Mesothelial cell of epicardium (in vitro differentiated cells): ENCODE measurements at regions not wholly inside any gene's neighbourhood (a gene's known extent, or its start where the extent isn't known, plus 50 kb on each side); places are given as distances from the start of the nearest gene placed in this dataset.

Experiments used
- DNase-seq, 2 experiments: peaks; one replicate each; pipeline ENCODE4 v3.0.0; 2021; ENCODE audit warnings: low spot score in 2 of 2; ENCODE audit not compliant: unreplicated experiment in 2 of 2
- H3K27ac Mint-ChIP-seq: 2 replicates; pipeline ENCODE4 v1.8.0; 2021; ENCODE audit warnings: mixed read lengths
- H3K27me3 Mint-ChIP-seq: 2 replicates; pipeline ENCODE4 v1.8.0; 2021; ENCODE audit warnings: low read depth, mixed read lengths
- H3K36me3 Mint-ChIP-seq: 2 replicates; pipeline ENCODE4 v1.8.0; 2021; ENCODE audit warnings: mixed read lengths
- H3K4me1 Mint-ChIP-seq: 2 replicates; pipeline ENCODE4 v1.8.0; 2021; ENCODE audit warnings: mixed read lengths
- H3K4me3 Mint-ChIP-seq: 2 replicates; pipeline ENCODE4 v1.8.0; 2021; ENCODE audit warnings: mild to moderate bottlenecking, moderate library complexity, mixed read lengths
- H3K9me3 Mint-ChIP-seq: 2 replicates; pipeline ENCODE4 v1.8.0; 2021; ENCODE audit warnings: mixed read lengths
- CTCF ChIP-seq: fragments of 200-600 bp; sonication (generic); IDR thresholded peaks from one replicate; pipeline ENCODE4 v1.5.0; 2021; ENCODE audit warnings: antibody characterized with exemption; ENCODE audit not compliant: unreplicated experiment

GRCh38 chr11:34758262-34758661, 137.4 kb downstream of the EHF start:
- Mint-ChIP-seq H3K4me3 (no peak overlapping the region), H3K36me3 (peaks cover 54% of the 10 kb centered on the region), H3K27me3 (no peaks in the 10 kb centered on the region), H3K4me1 (no peaks in the 10 kb centered on the region), H3K27ac (no peak overlapping the region), H3K9me3 (peaks cover 17% of the 10 kb centered on the region)
- TF ChIP-seq CTCF = no peak
- DNase-seq = no peak

- no peak overlapping the region for H3K4me3 Mint-ChIP-seq
- H3K36me3 Mint-ChIP-seq = peaks cover 50% of the 10 kb centered on the region
- H3K9me3 Mint-ChIP-seq = peaks cover 14% of the 10 kb centered on the region
- no peaks in the 10 kb centered on the region for H3K27me3 Mint-ChIP-seq
- DNase-seq = no peak
- no peak overlapping the region for H3K27ac Mint-ChIP-seq
- H3K4me1 Mint-ChIP-seq = no peaks in the 10 kb centered on the region
- no peak for TF ChIP-seq CTCF
Measured at GRCh38 chr11:34757026-34757451, 136.1 kb downstream of the EHF start.

GRCh38 chr11:34756591-34756990, 135.7 kb downstream of the EHF start:
- DNase-seq = no peak
- H3K27me3 Mint-ChIP-seq = no peaks in the 10 kb centered on the region
- TF ChIP-seq CTCF = no peak
- H3K9me3 Mint-ChIP-seq = peaks cover 14% of the 10 kb centered on the region
- H3K4me1 Mint-ChIP-seq = no peaks in the 10 kb centered on the region
- H3K36me3 Mint-ChIP-seq = peaks cover 52% of the 10 kb centered on the region
- no peak overlapping the region for H3K4me3 Mint-ChIP-seq
- no peak overlapping the region for H3K27ac Mint-ChIP-seq

- no peak for TF ChIP-seq CTCF
- no peaks in the 10 kb centered on the region for H3K4me1 Mint-ChIP-seq
- no peak for DNase-seq
- H3K9me3 Mint-ChIP-seq = peaks cover 14% of the 10 kb centered on the region
- no peak overlapping the region for H3K27ac Mint-ChIP-seq
- no peak overlapping the region for H3K4me3 Mint-ChIP-seq
- H3K36me3 Mint-ChIP-seq = peaks cover 60% of the 10 kb centered on the region
- H3K27me3 Mint-ChIP-seq = no peaks in the 10 kb centered on the region
Measured at GRCh38 chr11:34755671-34756070, 134.8 kb downstream of the EHF start.

GRCh38 chr11:34754171-34754823, 133.4 kb downstream of the EHF start:
- Mint-ChIP-seq H3K9me3 (peaks cover 9% of the 10 kb centered on the region), H3K27me3 (no peaks in the 10 kb centered on the region), H3K4me1 (no peaks in the 10 kb centered on the region), H3K27ac (no peak overlapping the region), H3K36me3 (peaks cover 52% of the 10 kb centered on the region), H3K4me3 (no peak overlapping the region)
- no peak for TF ChIP-seq CTCF
- DNase-seq = no peak
